ENCODE measurements at regions not wholly inside any gene's neighbourhood (a gene's known extent, or its start where the extent isn't known, plus 50 kb on each side); places are given as distances from the start of the nearest gene placed in this dataset.

GRCh38 chr5:33170411-33170810 lies 270.4 kb upstream of the TARS1 start:
- TF ChIP-seq TAF1 (IDR thresholded peaks at IDR 0.05; ENCODE audit: low read depth) (no peak), USF1 (IDR thresholded peaks at IDR 0.05) (no peak), MAX (IDR thresholded peaks at IDR 0.05) (no peak), RAD21 (IDR thresholded peaks at IDR 0.05; ENCODE audit: low read depth) (no peak), TEAD4 (IDR thresholded peaks at IDR 0.05) (no peak), ZBTB7A (IDR thresholded peaks at IDR 0.05; ENCODE audit: low read depth) (no peak), YY1 (IDR thresholded peaks at IDR 0.05; ENCODE audit: low read depth) (no peak)

GRCh38 chr5:33174383-33174782 lies 266.4 kb upstream of the TARS1 start:
- no peak for TF ChIP-seq REST (IDR thresholded peaks at IDR 0.05; ENCODE audit: low read depth)
- no peak for TF ChIP-seq FOXM1 (IDR thresholded peaks at IDR 0.05; ENCODE audit: borderline replicate concordance, low read depth)
- TF ChIP-seq TEAD4 (IDR thresholded peaks at IDR 0.05): no peak

- TF ChIP-seq USF1 (IDR thresholded peaks at IDR 0.05) (no peak), CEBPB (IDR thresholded peaks at IDR 0.05) (no peak), EGR1 (IDR thresholded peaks at IDR 0.05) (no peak), EP300 (IDR thresholded peaks at IDR 0.05; ENCODE audit: borderline replicate concordance) (no peak), FOXM1 (IDR thresholded peaks at IDR 0.05; ENCODE audit: borderline replicate concordance, low read depth) (no peak), TEAD4 (IDR thresholded peaks at IDR 0.05) (no peak), TAF1 (IDR thresholded peaks at IDR 0.05; ENCODE audit: low read depth) (no peak), ZBTB7A (IDR thresholded peaks at IDR 0.05; ENCODE audit: low read depth) (no peak), TCF12 (IDR thresholded peaks at IDR 0.05; ENCODE audit: low read depth) (no peak), RAD21 (IDR thresholded peaks at IDR 0.05; ENCODE audit: low read depth) (no peak), MAX (IDR thresholded peaks at IDR 0.05) (no peak), CREB1 (IDR thresholded peaks at IDR 0.05; ENCODE audit: low read depth) (no peak), NFIC (IDR thresholded peaks at IDR 0.05) (no peak), YY1 (IDR thresholded peaks at IDR 0.05; ENCODE audit: low read depth) (no peak), REST (IDR thresholded peaks at IDR 0.05; ENCODE audit: low read depth) (no peak)
These were observed 261.5 kb upstream of the TARS1 start for GRCh38 chr5:33179301-33179700.

GRCh38 chr5:33180900-33181299 lies 259.9 kb upstream of the TARS1 start:
- TF ChIP-seq YY1 (IDR thresholded peaks at IDR 0.05; ENCODE audit: low read depth): no peak
- TF ChIP-seq RAD21 (IDR thresholded peaks at IDR 0.05; ENCODE audit: low read depth): peak; percentile 52

GRCh38 chr5:33182986-33183385 lies 257.8 kb upstream of the TARS1 start:
- TF ChIP-seq YY1 (IDR thresholded peaks at IDR 0.05; ENCODE audit: low read depth): no peak
- no peak for TF ChIP-seq EGR1 (IDR thresholded peaks at IDR 0.05)
- TF ChIP-seq ZBTB7A (IDR thresholded peaks at IDR 0.05; ENCODE audit: low read depth): no peak
- TF ChIP-seq USF1 (IDR thresholded peaks at IDR 0.05): no peak
- no peak for TF ChIP-seq RAD21 (IDR thresholded peaks at IDR 0.05; ENCODE audit: low read depth)
- TF ChIP-seq TCF12 (IDR thresholded peaks at IDR 0.05; ENCODE audit: low read depth): no peak
- TF ChIP-seq TAF1 (IDR thresholded peaks at IDR 0.05; ENCODE audit: low read depth): no peak
- no peak for TF ChIP-seq MAX (IDR thresholded peaks at IDR 0.05)
- TF ChIP-seq REST (IDR thresholded peaks at IDR 0.05; ENCODE audit: low read depth): no peak
- no peak for TF ChIP-seq FOXM1 (IDR thresholded peaks at IDR 0.05; ENCODE audit: borderline replicate concordance, low read depth)
- no peak for TF ChIP-seq TEAD4 (IDR thresholded peaks at IDR 0.05)
- TF ChIP-seq NFIC (IDR thresholded peaks at IDR 0.05): no peak
- no peak for TF ChIP-seq CREB1 (IDR thresholded peaks at IDR 0.05; ENCODE audit: low read depth)
- no peak for TF ChIP-seq EP300 (IDR thresholded peaks at IDR 0.05; ENCODE audit: borderline replicate concordance)
- no peak for TF ChIP-seq CEBPB (IDR thresholded peaks at IDR 0.05)
